HepG2 (cell line): ENCODE measurements at regions not wholly inside any gene's neighbourhood (a gene's known extent, or its start where the extent isn't known, plus 50 kb on each side); places are given as distances from the start of the nearest gene placed in this dataset.

Experiments used
- ATAC-seq: fragments of 200-7000 bp; cut with Tn5 transposase; 3 replicates; pipeline ENCODE4 v1.9.1; 2020; ENCODE audit warnings: mild to moderate bottlenecking, moderate library complexity
- BruUV-seq: library from RNA; stranded (reverse); fragments of 400-500 nt; replicated peaks from 2 replicates; lab custom pipeline; 2021; lab: Mats Ljungman, UMichigan
- CTCF ChIA-PET: fragments of 300-600 bp; formaldehyde crosslinking; extraction: SDS; loops from one replicate; lab custom pipeline; 2021; ENCODE audit warnings: low total read pairs, inconsistent platforms, low intra/inter-chr PET ratio; lab: Yijun Ruan, JAX
- POLR2A ChIA-PET: fragments of 350-600 bp; sonication (Branson Sonifier 250); formaldehyde crosslinking; loops from one replicate; lab custom pipeline; 2020; ENCODE audit warnings: antibody characterized with exemption, inconsistent platforms; lab: Yijun Ruan, JAX
- DNase-seq: peaks from one replicate; pipeline ENCODE4 v3.0.0-alpha.2; 2015; ENCODE audit warnings: low spot score
- FAIRE-seq: peaks from 3 replicates; lab custom pipeline; 2011; peaks lifted over from hg19 to GRCh38; lab: Jason Lieb, UNC
- H2AFZ ChIP-seq: one replicate; pipeline ENCODE4 v1.6.1; 2011; ENCODE audit warnings: low read length, inconsistent platforms
- H3K27ac ChIP-seq: fragments of 300-600 bp; 3 replicates; pipeline ENCODE4 v1.8.0; 2011; ENCODE audit warnings: mixed run types, mild to moderate bottlenecking, mixed read lengths, low read length, inconsistent platforms; ENCODE audit not compliant: insufficient read depth; ENCODE audit errors: extremely low read length
- H3K27me3 ChIP-seq, 2 experiments: fragments of 200-600 bp in 1 of 2; 2 replicates in 1 of 2; 3 replicates in 1 of 2; pipeline versions ENCODE4 v1.6.0 to v1.8.0; 2011; ENCODE audit warnings: low read length in 2 of 2, mild to moderate bottlenecking in 2 of 2, moderate library complexity in 2 of 2, inconsistent platforms in 1 of 2; ENCODE audit not compliant: insufficient read depth in 2 of 2, control insufficient read depth in 1 of 2
- H3K36me3 ChIP-seq, 2 experiments: fragments of 200-600 bp in 1 of 2; replicated peaks in 1 of 2; 2 replicates in 1 of 2; 3 replicates in 1 of 2; pipeline versions ENCODE4 v1.5.1 to v1.8.0; 2011; ENCODE audit warnings: low read length in 2 of 2, inconsistent platforms in 1 of 2; ENCODE audit not compliant: insufficient read depth in 2 of 2, control insufficient read depth in 1 of 2
- H3K4me1 ChIP-seq: 2 replicates; pipeline ENCODE4 v1.5.1; 2012; ENCODE audit warnings: low read length, inconsistent platforms; ENCODE audit not compliant: insufficient read depth
- H3K4me2 ChIP-seq: 2 replicates; pipeline ENCODE4 v1.6.0; 2011; ENCODE audit warnings: low read depth, low read length, inconsistent platforms
- H3K4me3 ChIP-seq, 3 experiments: fragments of 200-600 bp in 1 of 3; sonication (generic), shearing (Covaris generic) in 1 of 3; replicated peaks in 1 of 3; 2 replicates each; pipeline ENCODE4 v1.5.1; 2011 to 2016; ENCODE audit warnings: low read length in 3 of 3, inconsistent platforms in 2 of 3, low read depth in 2 of 3, mild to moderate bottlenecking in 2 of 3, control low read depth in 1 of 3, mixed read lengths in 1 of 3; ENCODE audit not compliant: insufficient read depth in 1 of 3
- H3K79me2 ChIP-seq: one replicate; pipeline ENCODE4 v1.6.1; 2011; ENCODE audit warnings: low read length, inconsistent platforms; ENCODE audit not compliant: insufficient read depth
- H3K9ac ChIP-seq: 2 replicates; pipeline ENCODE4 v1.6.0; 2011; ENCODE audit warnings: mild to moderate bottlenecking, low read depth, low read length, inconsistent platforms; ENCODE audit not compliant: insufficient read depth
- H3K9me3 ChIP-seq: 2 replicates; pipeline ENCODE4 v1.5.1; 2012; ENCODE audit warnings: mild to moderate bottlenecking, low read length
- H4K20me1 ChIP-seq: 2 replicates; pipeline ENCODE4 v1.6.0; 2011; ENCODE audit warnings: inconsistent platforms, mild to moderate bottlenecking, low read length, moderate library complexity; ENCODE audit not compliant: insufficient read depth
- AGO1 ChIP-seq: fragments of 200-400 bp; formaldehyde crosslinking; IDR thresholded peaks from 2 replicates; pipeline ENCODE4 v1.6.1; 2017; ENCODE audit warnings: mild to moderate bottlenecking, low read depth, low read length, moderate library complexity; ENCODE audit not compliant: poor library complexity, severe bottlenecking
- CERS6 ChIP-seq: sonication (generic); formaldehyde crosslinking; IDR thresholded peaks from 2 replicates; pipeline ENCODE4 v1.5.0; 2020; ENCODE audit warnings: missing genetic modification reagents
- HDAC6 ChIP-seq: fragments of 200-600 bp; sonication (generic); IDR thresholded peaks from 2 replicates; pipeline ENCODE4 v1.7.0; 2017; ENCODE audit warnings: mild to moderate bottlenecking, antibody characterized with exemption, low read length, low read depth
- KMT2B ChIP-seq: IDR thresholded peaks from 2 replicates; pipeline ENCODE4 v1.6.1; 2016; ENCODE audit warnings: missing genetic modification reagents, missing compliant biosample characterization
- MBD4 ChIP-seq: IDR thresholded peaks from 2 replicates; pipeline ENCODE4 v1.6.1; 2012; ENCODE audit warnings: low read length, inconsistent platforms, borderline replicate concordance
- NR3C1 ChIP-seq: sonication (generic); formaldehyde crosslinking; IDR thresholded peaks from 2 replicates; pipeline ENCODE4 v1.4.0; 2020; ENCODE audit warnings: missing genetic modification reagents
- NRL ChIP-seq: sonication (generic); formaldehyde crosslinking; IDR thresholded peaks from 2 replicates; pipeline ENCODE4 v1.5.0; 2020; ENCODE audit warnings: missing genetic modification reagents, mild to moderate bottlenecking, moderate library complexity, borderline replicate concordance
- PHF5A ChIP-seq: IDR thresholded peaks from one replicate; pipeline ENCODE4 v1.6.1; 2018; ENCODE audit warnings: low read depth, missing genetic modification reagents; ENCODE audit not compliant: unreplicated experiment
- PPARG ChIP-seq: conservative IDR thresholded peaks from 2 replicates; pipeline ENCODE4 v1.6.1; 2016; ENCODE audit warnings: missing biosample characterization, missing genetic modification reagents
- PREB ChIP-seq: sonication (generic); formaldehyde crosslinking; IDR thresholded peaks from 2 replicates; pipeline ENCODE4 v1.4.0; 2020; ENCODE audit warnings: missing genetic modification reagents
- SRF ChIP-seq: IDR thresholded peaks from 2 replicates; pipeline ENCODE4 v1.6.1; 2011; ENCODE audit warnings: mild to moderate bottlenecking, low read depth, low read length, moderate library complexity
- ZKSCAN8 ChIP-seq: IDR thresholded peaks from 2 replicates; pipeline ENCODE4 v1.6.1; 2016; ENCODE audit warnings: borderline replicate concordance, missing genetic modification reagents, missing compliant biosample characterization
- ZNF225 ChIP-seq: sonication (generic); formaldehyde crosslinking; IDR thresholded peaks from 2 replicates; pipeline ENCODE4 v1.4.0; 2020; ENCODE audit warnings: mild to moderate bottlenecking, missing genetic modification reagents
- ZNF407 ChIP-seq: sonication (generic); formaldehyde crosslinking; IDR thresholded peaks from one replicate; pipeline ENCODE4 v1.5.1; 2020; ENCODE audit warnings: mild to moderate bottlenecking, missing genetic modification reagents; ENCODE audit errors: not compliant biosample characterization
- ZNF543 ChIP-seq: sonication (generic); formaldehyde crosslinking; IDR thresholded peaks from 2 replicates; pipeline ENCODE4 v1.4.0; 2020; ENCODE audit warnings: mild to moderate bottlenecking, missing genetic modification reagents
- WGBS: methylation state at CpG from one replicate; pipeline ENCODE4 v1.1.6; 2017; ENCODE audit warnings: low lambda C conversion rate; 5-methylcytosine and 5-hydroxymethylcytosine counted together
- in situ Hi-C: cut with HindIII; loops from 2 replicates; pipeline ENCODE4 v1.10.0; 2017; ENCODE audit warnings: low pct_unique_long_range_greater_than_20kb; ENCODE audit not compliant: extremely low pct_ligation_motif_present
- intact Hi-C: fragments of 100-400 bp; cut with micrococcal nuclease; formaldehyde crosslinking; loops from one replicate; pipeline ENCODE4 v1.10.0; 2022; ENCODE audit not compliant: unreplicated experiment

GRCh38 chr5:15065091-15065490 lies 193.5 kb upstream of the ANKH start:
- Histone ChIP-seq H3K79me2 (no peaks in the 10 kb centered on the region), H3K4me1 (no peaks in the 10 kb centered on the region), H3K36me3 (no peaks in the 10 kb centered on the region), H3K9me3 (no peaks in the 10 kb centered on the region), H2AFZ (no peak overlapping the region), H3K4me2 (no peak overlapping the region), H3K9ac (no peak overlapping the region), H3K27ac (no peak overlapping the region), H3K27me3 (no peaks in the 10 kb centered on the region), H4K20me1 (no peaks in the 10 kb centered on the region), H3K4me3 (no peak overlapping the region)
- no peak for ATAC-seq
- FAIRE-seq, result no peak
- WGBS, result 3% methylated on average over 2 of the region's 2 CpGs
- intact Hi-C loops, result no loop called here
- no TSS peak for BruUV-seq
- ChIA-PET POLR2A (no interaction called here), CTCF (no interaction called here)
- in situ Hi-C loops, result no loop called here
- DNase-seq, result no peak
- TF ChIP-seq NR3C1 (CRISPR knock-in tag) (no peak), ZKSCAN8 (CRISPR knock-in tag) (no peak), ZNF543 (no peak), CERS6 (CRISPR knock-in tag) (no peak), ZNF407 (CRISPR knock-in tag) (no peak), PPARG (CRISPR knock-in tag) (no peak), ZNF225 (CRISPR knock-in tag) (no peak), PHF5A (no peak), KMT2B (CRISPR knock-in tag) (no peak), HDAC6 (no peak), AGO1 (no peak), NRL (CRISPR knock-in tag) (no peak), SRF (no peak), MBD4 (no peak), PREB (CRISPR knock-in tag) (no peak)
